HG02943 (cell line): ENCODE measurements at regions not wholly inside any gene's neighbourhood (a gene's known extent, or its start where the extent isn't known, plus 50 kb on each side); places are given as distances from the start of the nearest gene placed in this dataset.

ENCODE experiments used
- ATAC-seq: cut with Tn5 transposase; IDR thresholded peaks from one replicate; pipeline ENCODE4 v1.9.1; 2021; ENCODE audit warnings: mild to moderate bottlenecking, low read depth, moderate library complexity; ENCODE audit not compliant: unreplicated experiment

- ATAC-seq, result no peak
These were observed 345.1 kb downstream of the BTBD3 start for GRCh38 chr20:12262747-12263146.

DNA sequence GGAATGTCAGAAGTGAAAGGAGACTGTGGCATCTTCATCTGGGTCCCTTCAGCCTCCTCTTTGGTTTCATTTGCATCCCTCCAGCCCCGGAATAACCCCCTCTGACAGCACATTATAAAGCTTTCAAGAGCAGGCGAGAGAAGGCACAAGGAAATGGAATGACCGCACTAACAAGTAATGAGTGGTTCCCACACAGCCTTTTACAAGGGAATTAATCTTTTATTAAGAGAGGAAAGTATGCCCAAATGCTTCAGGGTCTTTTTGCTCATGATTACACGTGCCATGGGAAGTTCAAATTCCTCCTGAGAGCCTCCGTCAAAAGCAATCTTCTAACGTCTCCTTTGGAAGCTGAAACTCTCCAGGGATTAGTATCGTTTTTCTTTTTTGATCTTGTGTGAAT, 347.0 kb downstream of the BTBD3 start:
- ATAC-seq, result no peak

DNA sequence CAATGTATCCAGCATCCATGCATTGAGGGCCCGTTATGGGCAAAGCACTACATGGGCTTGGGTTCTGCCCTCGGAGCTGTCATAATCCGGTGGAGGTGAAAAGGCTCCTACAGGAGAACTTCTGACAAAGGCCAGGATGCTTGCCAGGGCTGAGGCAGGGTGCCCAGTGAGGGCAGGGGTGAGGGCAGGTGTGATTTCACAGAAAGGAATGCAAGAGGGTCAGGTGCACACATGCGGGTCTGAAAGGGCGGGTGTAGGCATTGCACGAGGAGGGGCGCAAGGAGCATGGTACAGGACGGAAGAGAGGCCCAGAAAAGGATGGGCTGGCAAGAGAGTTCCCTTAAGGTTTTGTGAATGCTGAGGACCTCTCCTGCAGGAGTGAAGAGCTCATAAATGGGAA, 348.0 kb downstream of the BTBD3 start:
- ATAC-seq, result no peak

GRCh38 chr20:12269579-12269978, 351.9 kb downstream of the BTBD3 start:
- ATAC-seq, result no peak

- ATAC-seq, result no peak
These were observed 353.2 kb downstream of the BTBD3 start for GRCh38 chr20:12270863-12271262.

GRCh38 chr20:12276011-12276673, 358.4 kb downstream of the BTBD3 start:
- ATAC-seq, result no peak

DNA sequence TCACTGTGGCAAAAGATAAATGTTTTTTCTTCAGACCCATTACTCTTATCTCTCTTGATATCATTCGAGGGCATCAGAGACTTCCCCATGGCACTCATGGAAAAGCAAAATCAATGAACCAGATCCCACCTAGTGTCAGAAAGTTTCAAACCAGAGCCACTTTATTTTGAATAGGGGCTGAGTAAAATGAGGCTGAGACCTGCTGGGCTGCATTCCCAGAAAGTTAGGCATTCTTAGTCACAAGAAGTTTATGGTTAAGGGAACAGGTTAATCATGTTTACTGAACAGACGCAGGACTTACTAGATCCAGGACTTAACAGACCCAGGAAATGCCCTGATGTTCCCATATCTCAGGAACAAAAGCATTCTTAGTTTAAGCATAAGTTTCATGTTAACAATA, 369.9 kb downstream of the BTBD3 start:
- ATAC-seq, result no peak

- ATAC-seq, result no peak
These were observed 371.8 kb downstream of the BTBD3 start for GRCh38 chr20:12289465-12289864.

- ATAC-seq, result no peak
These were observed 373.7 kb downstream of the BTBD3 start for GRCh38 chr20:12291386-12291785.

- no peak for ATAC-seq
These were observed 376.2 kb downstream of the BTBD3 start for GRCh38 chr20:12293900-12294299.

DNA sequence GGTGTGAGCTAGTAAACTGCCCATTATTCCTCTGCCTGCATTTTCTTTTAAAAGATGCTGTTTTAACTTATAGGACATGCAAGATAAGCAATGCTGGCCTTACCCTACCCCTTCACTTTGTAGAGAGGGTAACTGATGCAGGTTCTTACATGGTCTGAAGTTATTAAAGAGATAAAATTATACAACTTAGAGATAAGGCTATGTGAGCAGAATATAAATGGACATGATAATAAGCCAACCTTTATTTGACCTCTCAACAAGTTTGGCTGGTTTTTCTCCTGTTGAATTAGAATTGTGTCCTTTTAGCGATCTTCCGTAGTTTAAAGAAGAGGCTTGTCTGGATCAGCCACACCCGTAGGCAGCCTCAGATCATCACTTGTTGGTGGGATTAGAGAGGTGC, 377.0 kb downstream of the BTBD3 start:
- ATAC-seq, result no peak

DNA sequence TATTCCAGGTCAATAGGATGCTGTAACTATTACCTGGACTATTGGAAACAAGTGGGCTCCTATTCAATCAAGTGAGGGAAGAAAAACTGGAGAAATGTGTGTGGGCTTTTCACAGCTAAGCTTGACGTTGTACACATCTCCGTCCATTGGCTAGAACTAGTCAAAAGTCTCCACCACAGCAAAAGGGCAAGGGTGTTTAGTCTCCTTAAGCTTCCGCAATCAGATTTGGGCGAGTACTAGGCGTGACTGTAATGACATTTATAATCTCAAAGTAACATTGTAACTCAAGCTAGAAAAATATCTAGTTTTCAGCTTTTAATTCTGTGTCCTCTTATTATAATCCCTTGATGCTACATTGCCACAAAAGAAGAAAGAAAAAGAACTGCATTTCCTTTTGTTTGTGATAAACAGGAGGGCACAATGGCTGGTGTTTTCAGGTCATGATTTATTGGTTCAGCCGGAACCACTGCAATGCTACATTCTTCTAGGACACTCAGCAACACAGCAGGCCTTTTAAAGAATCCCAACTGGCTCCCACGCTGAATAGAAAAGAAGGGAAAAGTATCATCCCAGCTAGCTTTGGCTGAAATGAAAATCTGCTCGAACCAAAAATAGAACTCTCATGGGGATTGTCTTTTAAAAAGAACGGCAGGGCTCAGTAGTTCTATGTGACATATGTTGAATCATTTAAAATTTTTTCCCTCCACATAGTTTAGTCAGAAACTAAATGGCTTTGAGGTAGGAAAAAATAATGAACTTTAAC, 387.7 kb downstream of the BTBD3 start:
- no peak for ATAC-seq

DNA sequence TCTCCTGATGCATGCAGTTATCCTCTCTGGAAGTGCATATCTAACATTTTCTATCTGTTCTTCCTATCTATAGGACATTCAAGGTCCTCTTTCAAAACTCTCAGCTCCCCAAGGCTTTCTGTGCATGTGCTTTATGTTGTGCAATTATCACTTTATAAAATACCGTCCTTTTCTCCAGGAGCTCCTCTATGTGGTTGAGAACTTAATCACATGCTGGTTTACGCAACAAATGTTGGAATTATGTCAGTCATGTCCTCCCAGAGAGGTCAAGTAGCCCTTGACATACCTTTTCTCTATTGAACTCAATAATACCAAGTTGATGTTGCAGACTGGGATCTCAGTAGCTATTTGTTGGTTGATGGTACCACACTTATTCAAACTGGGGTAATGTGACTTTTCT, 388.4 kb downstream of the BTBD3 start:
- no peak for ATAC-seq

- ATAC-seq, result no peak
These were observed 393.6 kb downstream of the BTBD3 start for GRCh38 chr20:12311094-12311865.

- no peak for ATAC-seq
These were observed 398.0 kb downstream of the BTBD3 start for GRCh38 chr20:12315652-12316051.

DNA sequence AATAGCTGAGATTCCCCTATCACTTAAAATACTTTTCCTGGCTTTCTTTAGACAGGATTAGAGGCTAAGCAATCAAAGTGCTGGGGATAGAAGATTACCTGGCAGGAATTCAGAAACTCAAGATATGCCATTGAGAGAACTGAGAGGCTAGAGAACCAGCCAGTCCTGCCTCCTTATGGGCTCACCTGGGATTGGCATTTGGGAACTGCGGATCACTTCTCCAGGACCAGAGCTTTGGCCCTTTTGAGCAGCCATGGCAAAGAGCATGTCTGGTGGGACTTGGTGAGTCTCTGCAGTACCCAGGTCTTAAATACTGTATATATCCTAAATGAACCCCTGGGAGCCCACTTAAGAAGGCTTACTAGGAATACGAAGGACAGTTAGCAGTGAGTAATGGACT, 399.1 kb downstream of the BTBD3 start:
- ATAC-seq, result no peak

GRCh38 chr20:12317433-12317832, 399.7 kb downstream of the BTBD3 start:
- ATAC-seq, result no peak

DNA sequence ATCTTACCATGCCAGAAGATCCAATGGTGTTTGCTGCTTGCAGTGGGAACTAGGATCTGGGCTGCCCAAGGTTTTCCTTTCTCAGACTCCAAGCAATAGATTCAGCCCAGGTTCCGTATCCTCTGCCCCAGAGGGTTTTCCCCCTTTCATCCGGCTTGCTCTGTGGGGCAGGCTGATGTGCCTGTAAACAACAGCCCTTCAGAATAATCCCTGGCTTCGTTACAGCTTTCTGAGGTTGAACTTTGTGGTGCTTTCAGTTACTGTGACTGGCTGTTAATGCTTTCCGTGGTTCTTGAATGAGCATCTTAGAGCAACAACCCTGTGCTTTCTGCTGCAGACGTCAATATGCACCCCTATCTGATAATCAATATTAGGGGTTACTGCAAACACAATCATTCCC, 400.4 kb downstream of the BTBD3 start:
- no peak for ATAC-seq

- no peak for ATAC-seq
These were observed 404.0 kb downstream of the BTBD3 start for GRCh38 chr20:12321736-12322135.

DNA sequence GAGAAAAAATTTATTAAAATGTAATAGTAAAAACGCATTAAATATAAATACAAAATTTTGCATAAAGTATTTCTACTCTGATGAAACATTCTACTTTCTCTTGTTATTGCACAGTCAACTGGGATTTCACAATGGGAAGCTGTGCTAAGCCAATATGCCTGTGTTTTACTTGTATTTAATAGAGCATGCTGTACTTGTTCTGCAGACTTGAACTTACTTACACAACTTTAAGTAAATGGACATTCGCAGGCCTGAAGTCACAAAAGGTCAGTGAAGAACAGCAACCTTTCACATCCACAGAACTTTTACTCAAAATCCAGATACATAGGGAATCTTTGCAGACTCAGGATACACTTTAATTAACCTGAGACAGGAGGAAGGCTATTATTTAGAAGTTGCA, 409.5 kb downstream of the BTBD3 start:
- ATAC-seq, result no peak

DNA sequence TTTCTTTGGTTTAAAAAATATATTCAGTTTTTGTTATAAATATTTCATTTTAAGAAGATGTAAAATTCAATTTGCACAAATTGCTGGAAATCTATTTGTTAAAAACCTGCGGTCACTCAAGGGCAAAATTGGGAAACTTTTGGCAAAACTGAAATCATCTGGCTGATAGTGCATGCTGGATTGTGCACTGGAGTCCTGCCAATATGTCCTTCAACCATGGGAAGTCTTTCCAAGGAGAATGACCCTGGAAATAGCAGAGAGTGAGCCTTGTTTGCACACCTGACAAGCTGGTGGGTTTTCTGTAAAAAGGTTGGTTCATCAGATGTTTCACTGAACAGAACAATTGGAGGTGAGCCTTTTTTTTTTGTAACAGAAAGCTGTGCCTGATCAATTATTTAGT, 413.5 kb downstream of the BTBD3 start:
- ATAC-seq, result no peak

GRCh38 chr20:12337601-12338000, 419.9 kb downstream of the BTBD3 start:
- ATAC-seq, result no peak
